ENCODE measurements at regions not wholly inside any gene's neighbourhood (a gene's known extent, or its start where the extent isn't known, plus 50 kb on each side); places are given as distances from the start of the nearest gene placed in this dataset.
"Not testable (repeated sequence)": the region's sequence is repeated elsewhere in the genome, so short reads cannot be mapped to it uniquely, and the experiment has no call there.

GRCh38 chr13:65236841-65237418, 1993.2 kb downstream of the PCDH9 start:
- Mint-ChIP-seq H3K4me3 (no peak overlapping the region), H3K36me3 (ENCODE audit: low read depth) (peaks cover 6% of the 10 kb centered on the region), H3K27ac (no peak overlapping the region), H3K27me3 (ENCODE audit: insufficient read depth) (no peaks in the 10 kb centered on the region), H3K4me1 (ENCODE audit: low read depth) (no peaks in the 10 kb centered on the region; the same call in 1 of the 2 replicates), H3K9me3 (peaks cover 13% of the 10 kb centered on the region)
- TF ChIP-seq CTCF (IDR thresholded peaks at IDR 0.05) = no peak
- no peak for DNase-seq

- DNase-seq = no peak
- H3K36me3 Mint-ChIP-seq (ENCODE audit: low read depth) = peaks cover 9% of the 10 kb centered on the region; the same call in 1 of the 2 replicates
- H3K9me3 Mint-ChIP-seq = peaks cover 19% of the 10 kb centered on the region
- no peak overlapping the region for H3K4me3 Mint-ChIP-seq
- H3K27ac Mint-ChIP-seq = no peak overlapping the region
- TF ChIP-seq CTCF (IDR thresholded peaks at IDR 0.05) = no peak
- no peaks in the 10 kb centered on the region; the same call in 1 of the 2 replicates for H3K27me3 Mint-ChIP-seq (ENCODE audit: insufficient read depth)
- H3K4me1 Mint-ChIP-seq (ENCODE audit: low read depth) = no peaks in the 10 kb centered on the region
Measured at GRCh38 chr13:65217471-65217995, 2012.6 kb downstream of the PCDH9 start.

- not testable (repeated sequence) for H3K36me3 Mint-ChIP-seq (ENCODE audit: low read depth); H3K27ac Mint-ChIP-seq; H3K4me1 Mint-ChIP-seq (ENCODE audit: low read depth); DNase-seq; H3K27me3 Mint-ChIP-seq (ENCODE audit: insufficient read depth); H3K4me3 Mint-ChIP-seq; H3K9me3 Mint-ChIP-seq
- TF ChIP-seq CTCF (IDR thresholded peaks at IDR 0.05) = peak; percentile 50; the same call in 1 of the 2 replicates
Measured at GRCh38 chr13:65202845-65203244, 2027.3 kb downstream of the PCDH9 start.

GRCh38 chr13:65188721-65189120, 2041.4 kb downstream of the PCDH9 start:
- H3K4me1 Mint-ChIP-seq (ENCODE audit: low read depth) = no peaks in the 10 kb centered on the region
- H3K27ac Mint-ChIP-seq = no peak overlapping the region
- H3K4me3 Mint-ChIP-seq = no peak overlapping the region
- H3K36me3 Mint-ChIP-seq (ENCODE audit: low read depth) = peaks cover 8% of the 10 kb centered on the region; the same call in 1 of the 2 replicates
- peaks cover 15% of the 10 kb centered on the region for H3K9me3 Mint-ChIP-seq
- TF ChIP-seq CTCF (IDR thresholded peaks at IDR 0.05) = no peak
- no peak for DNase-seq
- no peaks in the 10 kb centered on the region for H3K27me3 Mint-ChIP-seq (ENCODE audit: insufficient read depth)

- no peak for TF ChIP-seq CTCF (IDR thresholded peaks at IDR 0.05)
- H3K36me3 Mint-ChIP-seq (ENCODE audit: low read depth) = no peaks in the 10 kb centered on the region
- no peak for DNase-seq
- H3K27me3 Mint-ChIP-seq (ENCODE audit: insufficient read depth) = no peaks in the 10 kb centered on the region
- H3K4me3 Mint-ChIP-seq = no peak overlapping the region
- H3K4me1 Mint-ChIP-seq (ENCODE audit: low read depth) = no peaks in the 10 kb centered on the region
- H3K27ac Mint-ChIP-seq = no peak overlapping the region
- H3K9me3 Mint-ChIP-seq = no peaks in the 10 kb centered on the region; the same call in 1 of the 2 replicates
Measured at GRCh38 chr13:65168026-65168425, 2062.1 kb downstream of the PCDH9 start.
